Omental fat pad (tissue), 3 donors: ENCODE measurements at regions not wholly inside any gene's neighbourhood (a gene's known extent, or its start where the extent isn't known, plus 50 kb on each side); places are given as distances from the start of the nearest gene placed in this dataset.

Source experiments
- ATAC-seq: fragments of 150-250 bp; one replicate; pipeline ENCODE4 v1.9.1; 2016; ENCODE audit warnings: mild to moderate bottlenecking, moderate library complexity; ENCODE audit not compliant: low FRiP score
- DNase-seq: peaks from one replicate; pipeline ENCODE4 v3.0.0-alpha.2; 2019; ENCODE audit warnings: low spot score
- TF ChIP-seq, protein P1 (sequence below), 3 donors: fragments of 450-650 bp; IDR thresholded peaks; one replicate each; pipeline ENCODE4 v1.5.1; 2016 to 2017; ENCODE audit warnings: antibody characterized with exemption in 3 of 3, mild to moderate bottlenecking in 3 of 3, moderate library complexity in 2 of 3

- no peak for DNase-seq
- TF ChIP-seq, protein P1, sequence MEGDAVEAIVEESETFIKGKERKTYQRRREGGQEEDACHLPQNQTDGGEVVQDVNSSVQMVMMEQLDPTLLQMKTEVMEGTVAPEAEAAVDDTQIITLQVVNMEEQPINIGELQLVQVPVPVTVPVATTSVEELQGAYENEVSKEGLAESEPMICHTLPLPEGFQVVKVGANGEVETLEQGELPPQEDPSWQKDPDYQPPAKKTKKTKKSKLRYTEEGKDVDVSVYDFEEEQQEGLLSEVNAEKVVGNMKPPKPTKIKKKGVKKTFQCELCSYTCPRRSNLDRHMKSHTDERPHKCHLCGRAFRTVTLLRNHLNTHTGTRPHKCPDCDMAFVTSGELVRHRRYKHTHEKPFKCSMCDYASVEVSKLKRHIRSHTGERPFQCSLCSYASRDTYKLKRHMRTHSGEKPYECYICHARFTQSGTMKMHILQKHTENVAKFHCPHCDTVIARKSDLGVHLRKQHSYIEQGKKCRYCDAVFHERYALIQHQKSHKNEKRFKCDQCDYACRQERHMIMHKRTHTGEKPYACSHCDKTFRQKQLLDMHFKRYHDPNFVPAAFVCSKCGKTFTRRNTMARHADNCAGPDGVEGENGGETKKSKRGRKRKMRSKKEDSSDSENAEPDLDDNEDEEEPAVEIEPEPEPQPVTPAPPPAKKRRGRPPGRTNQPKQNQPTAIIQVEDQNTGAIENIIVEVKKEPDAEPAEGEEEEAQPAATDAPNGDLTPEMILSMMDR (IDR thresholded peaks at IDR 0.05): no peak
- ATAC-seq: no peak
Measured at GRCh38 chr5:6825678-6826244, 112.5 kb downstream of the TENT4A start.

DNA sequence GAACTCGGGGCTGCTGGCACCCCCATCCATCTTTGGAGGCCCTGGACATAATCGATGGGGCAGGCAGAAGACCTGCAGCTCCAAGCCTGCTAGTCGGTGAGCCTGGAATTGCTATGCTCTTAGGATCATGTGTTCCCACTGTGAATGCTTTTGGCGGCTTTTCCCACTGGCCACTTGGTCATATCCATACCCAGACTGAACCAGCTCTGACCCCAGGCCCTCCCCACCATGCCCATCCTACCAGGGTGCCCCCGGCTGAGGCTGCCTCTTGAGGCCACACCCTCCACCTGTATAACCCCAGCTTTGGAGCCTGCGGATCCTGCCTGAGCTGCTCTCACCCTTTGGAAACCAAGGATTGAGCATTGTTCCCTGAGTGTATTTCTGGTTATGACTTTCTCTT lies 113.5 kb downstream of the TENT4A start:
- DNase-seq: no peak
- TF ChIP-seq, protein P1 (IDR thresholded peaks at IDR 0.05): no peak
- ATAC-seq: no peak

- TF ChIP-seq, protein P1 (IDR thresholded peaks at IDR 0.05): no peak
- no peak for DNase-seq
- no peak for ATAC-seq
Measured at GRCh38 chr5:6827526-6828219, 114.4 kb downstream of the TENT4A start.

DNA sequence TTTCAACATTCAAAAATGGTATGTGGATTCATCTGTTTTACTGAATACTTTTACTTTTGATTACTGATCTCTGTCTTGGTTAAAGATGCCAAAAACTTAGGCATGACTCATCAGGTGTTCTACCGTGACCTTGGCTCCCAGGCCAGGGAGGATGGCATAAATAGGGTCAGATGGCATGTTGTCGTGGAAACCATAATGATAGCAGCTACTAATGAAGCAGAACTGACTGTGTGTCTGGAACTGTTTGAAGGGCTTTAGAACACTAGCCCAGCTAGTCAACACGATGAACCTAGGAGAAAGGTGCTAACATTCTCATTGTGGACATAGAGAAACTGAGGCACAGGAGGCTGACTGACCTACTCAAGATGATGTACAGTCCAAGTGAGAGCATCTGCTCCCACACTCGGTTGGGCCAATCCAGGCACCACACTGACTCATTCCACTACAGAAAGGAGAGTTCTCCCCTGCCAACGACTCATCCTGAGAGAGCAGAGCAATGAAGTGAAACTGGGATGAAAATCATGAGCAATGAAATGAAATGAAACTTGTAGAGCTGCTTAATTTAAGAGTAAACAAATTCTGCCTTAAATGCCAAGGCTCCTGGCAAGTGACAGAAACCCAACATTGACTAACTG lies 116.0 kb downstream of the TENT4A start:
- TF ChIP-seq, protein P1 (IDR thresholded peaks at IDR 0.05): no peak
- DNase-seq: no peak
- ATAC-seq: no peak

- TF ChIP-seq, protein P1 (IDR thresholded peaks at IDR 0.05): no peak
- no peak for DNase-seq
- ATAC-seq: peak; percentile 30
Measured at GRCh38 chr5:6830643-6831239, 117.5 kb downstream of the TENT4A start.

DNA sequence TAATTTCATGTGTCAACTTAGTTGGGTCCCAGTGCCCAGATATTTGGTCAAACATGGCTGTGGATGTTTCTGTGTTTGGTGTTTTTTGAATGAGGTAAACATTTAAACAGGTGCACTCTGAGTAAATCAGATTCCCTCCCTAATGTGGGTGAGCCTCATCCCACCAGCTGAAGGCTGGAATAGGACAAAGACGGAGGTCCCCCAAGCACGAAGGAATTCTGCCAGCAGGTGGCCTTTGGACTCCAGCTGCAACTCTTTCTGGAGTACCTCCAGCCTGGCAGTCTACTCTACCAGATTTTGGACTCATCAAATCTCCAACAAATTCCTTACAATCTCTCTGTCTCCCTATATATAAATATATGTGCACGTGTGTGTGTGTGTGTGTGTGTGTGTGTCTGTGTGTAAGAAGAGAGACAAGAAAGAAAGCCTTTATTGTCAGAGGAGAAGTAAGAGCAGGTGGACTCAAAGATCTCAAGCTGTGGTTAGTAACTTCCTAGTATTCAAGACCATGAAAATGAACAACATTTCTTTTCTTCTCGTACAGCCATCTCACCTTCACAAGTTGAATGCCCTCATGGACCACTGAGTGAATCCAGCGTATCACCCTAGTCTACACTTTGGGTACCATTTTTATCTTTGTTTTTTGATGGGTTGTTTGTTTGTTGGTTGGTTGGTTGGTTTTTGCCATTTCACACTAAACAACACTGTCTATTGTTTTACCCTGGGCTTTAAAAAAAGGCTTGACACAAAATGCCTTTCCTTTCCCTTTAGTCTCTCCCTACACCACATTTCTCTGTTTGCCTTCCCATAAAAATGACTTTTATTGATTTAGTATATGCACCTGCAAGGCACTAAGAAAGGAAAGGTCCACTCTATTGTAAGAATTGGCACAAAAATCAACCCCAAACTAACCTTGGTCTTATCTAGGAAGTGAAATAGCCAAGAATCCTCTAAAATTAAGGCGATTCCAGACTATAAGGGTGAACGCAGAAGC lies 118.7 kb downstream of the TENT4A start:
- no peak for ATAC-seq
- TF ChIP-seq, protein P1 (IDR thresholded peaks at IDR 0.05): no peak
- DNase-seq: no peak
